ENCODE measurements at regions not wholly inside any gene's neighbourhood (a gene's known extent, or its start where the extent isn't known, plus 50 kb on each side); places are given as distances from the start of the nearest gene placed in this dataset.
"Not testable (repeated sequence)": the region's sequence is repeated elsewhere in the genome, so short reads cannot be mapped to it uniquely, and the experiment has no call there.

DNA sequence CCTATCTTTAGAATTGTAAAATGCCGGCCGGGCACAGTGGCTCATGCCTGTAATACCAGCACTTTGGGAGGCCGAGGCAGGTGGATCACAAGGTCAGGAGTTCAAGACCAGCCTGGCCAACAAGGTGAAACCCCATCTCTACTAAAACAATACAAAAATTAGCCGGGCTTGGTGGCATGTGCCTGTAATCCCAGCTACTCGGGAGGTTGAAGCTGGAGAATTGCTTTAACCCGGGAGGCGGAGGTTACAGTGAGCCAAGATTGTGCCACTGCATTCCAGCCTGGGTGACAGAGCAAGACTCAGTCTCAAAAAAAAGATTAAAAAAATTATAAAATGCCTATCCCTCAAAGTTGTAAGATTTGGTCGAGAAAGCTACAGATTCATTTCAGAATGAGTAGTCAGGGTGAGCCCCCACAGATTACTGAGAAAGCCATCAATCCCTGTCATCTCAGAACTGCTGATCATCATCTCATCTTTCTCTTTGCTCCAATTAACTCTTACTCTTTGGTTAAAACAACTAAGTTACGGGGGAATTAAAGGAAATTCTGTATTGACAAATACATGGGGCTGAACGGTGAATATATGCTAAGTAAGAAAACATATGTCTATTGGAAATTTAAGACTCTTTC lies 76.9 kb upstream of the TNFSF11 start:
- H3K4me3 ChIP-seq (ENCODE audit: low read length in 2 of 2); H3K4me1 ChIP-seq (ENCODE audit: control insufficient read depth in 2 of 2, insufficient read depth in 2 of 2, low read length in 2 of 2); H3K27ac ChIP-seq (ENCODE audit: low read depth in 1 of 2, low read length in 1 of 2); DNase-seq (ENCODE audit: low read depth in 6 of 9, low spot score in 9 of 9); H3K9me3 ChIP-seq (ENCODE audit: control insufficient read depth in 2 of 2, insufficient read depth in 1 of 2, low read length in 1 of 2); H3K36me3 ChIP-seq (ENCODE audit: control insufficient read depth in 2 of 2, insufficient read depth in 2 of 2, low read length in 1 of 2); H3K27me3 ChIP-seq (ENCODE audit: control insufficient read depth in 2 of 2, insufficient read depth in 1 of 2, low read length in 1 of 2): not testable (repeated sequence)
- 91% methylated on average over 10 of the region's 10 CpGs for WGBS

DNA sequence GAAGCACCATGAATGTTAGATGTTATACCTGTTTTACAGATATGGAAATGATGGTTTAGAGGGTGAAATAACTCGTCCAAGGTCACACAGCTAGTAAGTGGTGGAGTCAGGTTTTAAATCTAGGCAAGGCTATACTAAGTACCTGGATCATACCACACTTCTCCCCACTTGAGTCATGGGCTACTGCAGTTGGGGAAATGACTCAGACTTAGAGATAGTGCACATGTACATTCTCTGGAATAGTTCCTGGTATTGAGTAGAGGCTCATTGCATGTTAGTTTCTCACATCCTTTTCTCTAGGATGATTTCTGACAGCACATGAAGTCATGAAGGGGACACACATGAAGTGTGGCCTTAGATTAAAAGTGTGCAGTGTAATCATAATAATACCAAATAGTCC lies 76.2 kb upstream of the TNFSF11 start:
- H3K27ac ChIP-seq (ENCODE audit: low read depth in 1 of 2, low read length in 1 of 2) = no peak overlapping the region
- H3K36me3 ChIP-seq (ENCODE audit: control insufficient read depth in 2 of 2, insufficient read depth in 2 of 2, low read length in 1 of 2) = no peaks in the 10 kb centered on the region
- no peak overlapping the region for H3K4me3 ChIP-seq (ENCODE audit: low read length in 2 of 2)
- 83% methylated on average over 1 of the region's 1 CpG for WGBS
- H3K9me3 ChIP-seq (ENCODE audit: control insufficient read depth in 2 of 2, insufficient read depth in 1 of 2, low read length in 1 of 2) = no peaks in the 10 kb centered on the region
- no peak for DNase-seq (ENCODE audit: low read depth in 6 of 9, low spot score in 9 of 9)
- peaks cover 0 to 4% of the 10 kb centered on the region in 2 donors for H3K4me1 ChIP-seq (ENCODE audit: control insufficient read depth in 2 of 2, insufficient read depth in 2 of 2, low read length in 2 of 2)
- no peaks in the 10 kb centered on the region for H3K27me3 ChIP-seq (ENCODE audit: control insufficient read depth in 2 of 2, insufficient read depth in 1 of 2, low read length in 1 of 2)

DNA sequence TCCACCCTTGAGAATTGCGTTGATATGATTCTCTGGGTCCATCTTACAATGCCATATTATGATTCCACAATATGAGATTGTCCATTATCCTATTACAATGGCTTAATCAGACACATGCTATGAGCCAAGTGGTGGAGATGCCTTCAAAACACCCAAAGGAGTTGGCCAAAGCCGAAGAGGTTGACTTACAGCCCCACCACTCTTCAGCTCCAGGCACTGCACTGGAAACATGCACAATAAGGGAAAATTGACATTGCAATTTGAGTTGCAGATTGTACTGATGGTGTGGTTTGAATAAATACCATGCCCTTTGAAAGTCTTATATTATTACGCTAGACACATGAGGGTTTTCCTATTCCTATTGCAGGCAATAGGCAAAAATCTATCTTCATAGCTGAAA lies 75.4 kb upstream of the TNFSF11 start:
- Histone ChIP-seq H3K4me1 (ENCODE audit: control insufficient read depth in 2 of 2, insufficient read depth in 2 of 2, low read length in 2 of 2) (peaks cover 0 to 4% of the 10 kb centered on the region in 2 donors), H3K27me3 (ENCODE audit: control insufficient read depth in 2 of 2, insufficient read depth in 1 of 2, low read length in 1 of 2) (no peaks in the 10 kb centered on the region), H3K4me3 (ENCODE audit: low read length in 2 of 2) (no peak overlapping the region), H3K36me3 (ENCODE audit: control insufficient read depth in 2 of 2, insufficient read depth in 2 of 2, low read length in 1 of 2) (no peaks in the 10 kb centered on the region), H3K9me3 (ENCODE audit: control insufficient read depth in 2 of 2, insufficient read depth in 1 of 2, low read length in 1 of 2) (no peaks in the 10 kb centered on the region), H3K27ac (ENCODE audit: low read depth in 1 of 2, low read length in 1 of 2) (no peak overlapping the region)
- no peak for DNase-seq (ENCODE audit: low read depth in 6 of 9, low spot score in 9 of 9)
- WGBS = 96% methylated on average over 3 of the region's 3 CpGs

All from thymus (tissue), 11 donors.